PC-3 (cell line): ENCODE measurements at regions not wholly inside any gene's neighbourhood (a gene's known extent, or its start where the extent isn't known, plus 50 kb on each side); places are given as distances from the start of the nearest gene placed in this dataset.

ENCODE experiments used
- EZH2 ChIP-seq: fragments of 300-600 bp; sonication (generic); IDR thresholded peaks from one replicate; pipeline ENCODE4 v1.6.1; 2017; ENCODE audit warnings: antibody characterized with exemption, mild to moderate bottlenecking, low read length; ENCODE audit not compliant: unreplicated experiment
- EZH2phosphoT487 ChIP-seq: fragments of 300-600 bp; sonication (generic); IDR thresholded peaks from 2 replicates; pipeline ENCODE4 v1.6.1; 2018; ENCODE audit warnings: mild to moderate bottlenecking, antibody characterized with exemption, low read length, borderline replicate concordance
- TF ChIP-seq, protein P1 (sequence below): fragments of 300-600 bp; sonication (generic); conservative IDR thresholded peaks from 2 replicates; pipeline ENCODE4 v1.5.1; 2017; ENCODE audit warnings: antibody characterized with exemption, low read depth, mild to moderate bottlenecking, low read length

DNA sequence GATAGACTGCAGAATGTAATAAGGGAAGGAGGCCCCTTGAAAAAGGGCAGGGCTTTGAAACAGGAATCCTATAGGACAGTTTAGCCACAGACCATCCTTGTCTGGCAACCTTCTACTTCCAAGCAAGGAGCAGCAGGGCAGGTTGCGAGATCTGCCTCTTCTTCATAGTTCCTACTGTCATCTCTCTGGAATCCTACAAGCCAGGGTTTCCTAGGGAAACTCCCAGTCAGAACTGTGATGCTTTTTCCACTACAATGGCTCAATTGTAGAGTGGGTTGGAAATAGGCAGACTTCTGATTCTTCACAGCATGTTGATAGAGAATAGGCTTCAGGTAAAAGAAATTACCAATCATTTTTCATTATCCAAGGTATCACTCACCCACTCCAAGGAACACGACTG is 186.3 kb downstream of the DACT1 start:
- TF ChIP-seq EZH2 = no peak
- TF ChIP-seq, protein P1, sequence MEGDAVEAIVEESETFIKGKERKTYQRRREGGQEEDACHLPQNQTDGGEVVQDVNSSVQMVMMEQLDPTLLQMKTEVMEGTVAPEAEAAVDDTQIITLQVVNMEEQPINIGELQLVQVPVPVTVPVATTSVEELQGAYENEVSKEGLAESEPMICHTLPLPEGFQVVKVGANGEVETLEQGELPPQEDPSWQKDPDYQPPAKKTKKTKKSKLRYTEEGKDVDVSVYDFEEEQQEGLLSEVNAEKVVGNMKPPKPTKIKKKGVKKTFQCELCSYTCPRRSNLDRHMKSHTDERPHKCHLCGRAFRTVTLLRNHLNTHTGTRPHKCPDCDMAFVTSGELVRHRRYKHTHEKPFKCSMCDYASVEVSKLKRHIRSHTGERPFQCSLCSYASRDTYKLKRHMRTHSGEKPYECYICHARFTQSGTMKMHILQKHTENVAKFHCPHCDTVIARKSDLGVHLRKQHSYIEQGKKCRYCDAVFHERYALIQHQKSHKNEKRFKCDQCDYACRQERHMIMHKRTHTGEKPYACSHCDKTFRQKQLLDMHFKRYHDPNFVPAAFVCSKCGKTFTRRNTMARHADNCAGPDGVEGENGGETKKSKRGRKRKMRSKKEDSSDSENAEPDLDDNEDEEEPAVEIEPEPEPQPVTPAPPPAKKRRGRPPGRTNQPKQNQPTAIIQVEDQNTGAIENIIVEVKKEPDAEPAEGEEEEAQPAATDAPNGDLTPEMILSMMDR = no peak
- TF ChIP-seq EZH2phosphoT487 = no peak
